ENCODE measurements at regions not wholly inside any gene's neighbourhood (a gene's known extent, or its start where the extent isn't known, plus 50 kb on each side); places are given as distances from the start of the nearest gene placed in this dataset.

GRCh38 chr2:144078106-144078505, 441.8 kb downstream of the ZEB2 start:
- no peak for TF ChIP-seq POLR2A (IDR thresholded peaks at IDR 0.05; ENCODE audit: low read depth, low read length)
- TF ChIP-seq POLR2AphosphoS5 (IDR thresholded peaks at IDR 0.05; ENCODE audit: low read depth, low read length) = no peak
